NCI-H187 (cell line): ENCODE measurements at regions not wholly inside any gene's neighbourhood (a gene's known extent, or its start where the extent isn't known, plus 50 kb on each side); places are given as distances from the start of the nearest gene placed in this dataset.
"Not testable (repeated sequence)": the region's sequence is repeated elsewhere in the genome, so short reads cannot be mapped to it uniquely, and the experiment has no call there.

Experiments
- DNase-seq, 2 experiments: peaks; one replicate each; lab custom pipeline; 2025; lab: John Stamatoyannopoulos, UW

DNA sequence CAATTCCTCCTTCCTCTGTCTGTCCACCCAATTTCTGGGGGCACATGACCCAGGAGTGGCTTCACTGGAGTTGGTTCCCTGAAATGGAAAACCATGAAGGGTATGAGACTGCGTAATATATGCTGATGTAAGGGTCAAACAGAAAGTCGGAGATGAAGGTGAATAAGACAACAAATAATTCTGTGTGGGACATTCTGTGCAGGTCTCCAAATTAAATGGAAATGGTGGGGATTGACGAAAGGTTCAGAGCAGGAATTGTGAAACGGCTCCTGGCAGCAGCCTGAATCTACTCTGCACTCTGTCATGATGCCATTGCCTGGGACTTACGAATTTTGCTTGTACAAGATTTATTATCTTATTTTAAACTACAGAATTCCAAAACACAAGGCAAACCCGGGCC is 174.8 kb upstream of the RORA start:
- no peak for DNase-seq

DNA sequence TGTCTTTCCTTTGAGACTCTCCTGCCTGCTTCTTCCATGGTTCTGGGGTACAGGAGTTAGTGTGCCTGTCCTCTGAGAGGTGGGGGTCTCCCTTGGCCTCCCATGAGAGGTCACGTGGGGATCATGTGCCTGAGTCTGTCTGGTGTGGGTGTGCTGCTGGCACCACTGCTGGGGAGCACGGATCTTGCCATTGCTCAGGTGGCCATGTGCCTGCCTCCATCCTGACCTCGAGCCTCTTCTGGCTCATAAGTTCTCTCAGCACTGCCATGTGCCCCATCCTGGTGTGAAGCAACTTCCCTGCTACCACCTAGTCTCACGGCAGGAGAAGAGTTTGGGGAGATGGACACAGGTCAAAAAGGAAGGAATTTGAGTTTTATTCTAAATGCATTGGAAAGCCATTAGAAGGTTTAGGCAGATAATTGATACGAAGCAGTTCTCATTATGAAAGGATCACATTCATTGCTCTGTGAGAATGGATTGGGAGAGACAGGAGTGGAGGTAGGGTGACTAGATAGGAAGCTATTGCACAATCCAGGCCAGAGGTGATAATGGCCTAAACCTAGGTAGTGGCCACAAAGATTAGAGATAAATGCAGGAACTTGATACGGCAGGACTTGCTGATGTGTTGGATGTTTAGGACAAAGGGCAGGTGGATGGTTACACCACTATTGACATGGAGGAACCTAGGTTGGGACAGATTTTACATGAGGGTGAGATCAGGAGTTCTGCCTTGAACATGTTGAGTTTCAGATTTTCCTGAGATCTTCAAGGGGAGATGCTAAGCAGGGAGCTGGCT is 173.0 kb upstream of the RORA start:
- no peak for DNase-seq

DNA sequence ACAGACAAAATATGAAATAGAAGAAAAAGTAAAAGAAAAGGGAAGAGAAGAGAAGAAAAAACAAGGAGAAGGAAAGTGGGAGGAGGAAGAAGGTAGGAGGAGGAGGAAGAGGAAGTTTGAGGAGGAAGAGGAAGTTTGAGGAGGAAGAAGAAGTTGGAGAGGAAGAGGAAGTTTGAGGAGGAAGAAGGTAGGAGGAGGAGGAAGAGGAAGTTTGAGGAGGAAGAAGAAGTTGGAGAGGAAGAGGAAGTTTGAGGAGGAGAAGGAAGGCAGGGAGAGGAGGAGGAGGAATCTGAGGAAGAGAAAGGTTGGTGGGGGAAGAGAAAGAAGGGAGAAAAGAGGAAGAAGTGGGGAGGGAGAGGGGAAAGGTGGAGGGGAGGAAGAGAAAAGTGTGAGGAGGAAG is 169.2 kb upstream of the RORA start:
- DNase-seq: no peak

DNA sequence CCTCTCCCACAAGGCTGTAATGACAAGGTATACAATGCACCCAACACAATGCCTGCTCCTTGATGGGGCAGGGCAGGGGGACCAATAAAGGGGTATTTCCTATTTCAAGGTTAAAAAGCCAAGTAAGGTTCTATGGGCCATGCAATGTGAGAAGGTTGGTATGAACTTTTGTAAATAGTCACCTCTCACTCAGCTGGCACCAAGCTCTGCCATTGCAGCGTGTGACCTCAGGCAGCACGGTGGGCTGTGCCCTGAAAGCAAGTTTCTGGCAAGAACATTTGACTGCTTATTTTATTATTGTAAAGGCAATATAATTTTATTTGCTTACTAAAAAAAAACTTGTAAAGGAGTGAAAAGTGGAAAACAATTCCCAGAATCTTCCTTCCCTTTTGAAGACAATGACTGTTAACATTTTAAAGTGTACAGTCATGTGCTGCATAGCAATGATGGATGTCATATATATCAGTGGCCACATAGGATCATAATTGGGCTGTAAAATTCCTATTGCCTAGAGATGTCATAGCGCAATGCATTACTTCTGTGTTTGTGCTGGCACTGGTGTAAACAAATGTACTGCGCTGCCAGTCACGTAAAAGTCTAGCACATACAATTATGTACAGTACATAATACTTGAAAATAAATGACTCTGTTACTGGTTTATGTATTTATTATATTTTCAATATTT is 167.3 kb upstream of the RORA start:
- no peak for DNase-seq

DNA sequence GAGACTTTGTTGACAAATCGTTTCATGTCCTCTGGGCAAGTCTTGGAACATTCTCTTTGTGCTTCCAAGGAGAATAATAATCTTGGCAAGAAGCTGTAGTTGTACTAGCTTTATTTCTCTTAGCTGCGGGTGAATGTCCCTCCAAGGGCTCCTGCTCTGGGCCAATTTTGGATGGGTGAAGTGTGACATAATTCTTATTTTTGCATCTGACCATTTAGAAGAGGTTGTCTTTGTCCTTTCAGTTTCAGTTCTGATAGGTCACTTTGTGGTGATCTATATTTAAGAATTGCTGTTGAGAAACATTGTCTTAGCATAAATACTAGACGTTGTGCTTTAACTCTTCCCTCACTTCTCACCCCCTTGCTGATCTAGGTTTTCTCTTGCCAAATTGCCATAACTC is 164.8 kb upstream of the RORA start:
- DNase-seq: no peak

DNA sequence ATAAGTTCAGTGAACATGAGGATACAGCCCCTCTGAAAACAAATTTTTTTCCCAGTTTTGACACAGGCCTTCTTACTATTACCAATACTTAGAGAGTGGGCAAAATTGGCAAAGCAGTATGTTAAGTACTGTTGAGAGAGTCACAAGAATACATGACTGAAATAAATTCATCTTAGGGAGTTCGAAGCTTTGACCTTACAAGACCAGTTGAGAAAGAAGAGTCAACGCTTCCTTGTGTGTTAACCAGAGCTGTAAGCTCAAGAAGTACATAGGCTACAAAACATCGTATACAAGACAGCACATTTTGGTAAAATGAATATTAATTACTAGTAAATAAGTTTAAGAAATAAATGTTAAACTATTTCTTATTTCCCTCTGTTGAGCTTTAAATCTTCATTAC is 164.4 kb upstream of the RORA start:
- no peak for DNase-seq

DNA sequence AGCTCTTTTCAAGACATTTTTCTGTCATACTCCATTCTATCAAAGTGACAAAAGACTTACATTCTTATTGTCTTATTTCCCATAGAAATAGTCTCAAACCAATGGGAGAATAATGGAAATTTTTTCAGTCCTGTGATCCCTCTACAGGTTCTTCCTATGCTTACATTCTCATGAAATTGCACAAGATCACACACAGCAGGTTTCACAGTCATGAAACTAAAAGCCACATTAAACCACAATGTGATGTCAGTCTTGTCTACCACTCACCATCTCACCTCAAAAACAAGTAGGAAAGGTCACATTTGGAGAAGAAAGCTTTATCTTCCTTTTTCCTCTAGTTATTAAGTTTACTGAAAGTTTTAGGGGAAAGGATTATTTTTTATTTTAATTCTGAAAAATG is 161.0 kb upstream of the RORA start:
- no peak for DNase-seq

DNA sequence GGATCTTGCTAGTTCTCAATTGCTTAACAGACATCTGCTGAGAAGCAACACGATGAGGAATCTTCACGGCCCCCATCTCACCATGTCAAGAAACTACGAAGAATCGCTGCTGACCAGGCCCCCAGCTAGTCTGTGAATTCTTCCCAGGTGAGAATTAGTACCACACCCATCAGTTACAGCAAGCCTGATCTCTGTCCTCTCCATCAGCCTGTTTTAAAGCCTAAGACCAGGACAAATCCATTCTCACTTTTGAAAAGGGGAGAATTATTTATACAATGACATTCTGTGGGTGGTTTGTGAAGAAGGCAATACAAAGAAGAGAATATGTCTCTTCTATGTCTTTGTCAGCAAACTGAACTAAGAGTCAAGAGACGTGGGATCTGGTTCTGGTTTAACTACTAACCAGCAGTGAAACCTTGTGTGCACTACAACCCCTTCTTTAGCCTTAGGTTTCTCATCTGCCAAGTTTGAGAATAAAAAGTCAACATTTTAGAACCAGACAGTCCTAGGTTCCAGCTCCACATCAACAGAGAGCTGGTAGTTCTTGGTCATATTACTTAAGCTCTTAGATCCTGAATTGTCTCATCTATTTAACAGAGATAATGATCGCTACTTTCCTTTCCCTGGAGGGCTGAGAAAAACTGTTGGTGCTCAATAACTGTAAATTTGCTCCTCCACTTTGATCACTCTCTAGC is 160.4 kb upstream of the RORA start:
- no peak for DNase-seq

DNA sequence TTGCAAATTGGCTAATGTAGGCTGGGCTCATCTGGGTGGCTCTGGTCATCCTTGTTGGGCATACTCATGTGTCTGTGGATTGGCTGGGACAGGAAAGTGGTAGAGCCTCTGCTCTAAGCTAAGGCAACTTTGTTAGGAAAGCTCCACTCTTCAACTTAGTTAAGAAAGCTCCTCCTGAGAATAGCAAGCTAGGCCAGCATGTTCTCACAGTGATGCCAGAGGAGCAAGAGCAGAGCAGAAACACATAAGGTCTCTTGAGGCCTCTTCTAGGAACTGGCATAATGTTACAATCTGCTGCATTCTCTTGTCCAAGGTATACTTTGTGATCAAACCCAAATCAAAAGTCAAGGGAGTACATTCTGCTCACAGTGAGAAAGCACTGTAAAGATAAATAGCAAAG is 158.6 kb upstream of the RORA start:
- no peak for DNase-seq

DNA sequence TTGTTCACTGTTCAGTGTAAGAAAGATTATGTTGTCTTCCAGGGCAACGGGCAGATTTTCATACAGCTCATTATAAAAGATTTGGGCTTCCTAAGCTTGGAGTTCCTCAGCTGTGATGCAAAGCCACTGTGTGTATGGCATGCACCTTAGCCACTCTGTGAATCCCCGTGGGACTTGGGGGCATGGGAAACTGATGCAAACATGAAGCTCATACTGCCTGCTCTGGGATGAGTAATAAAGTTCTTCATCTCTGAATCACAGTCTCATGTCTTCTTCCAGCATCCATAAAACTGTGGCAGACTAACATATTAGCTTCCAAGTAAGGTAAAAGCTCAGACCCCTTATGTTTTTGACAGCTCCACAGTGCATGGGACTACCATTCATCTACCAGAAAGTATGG is 154.3 kb upstream of the RORA start:
- no peak for DNase-seq

DNA sequence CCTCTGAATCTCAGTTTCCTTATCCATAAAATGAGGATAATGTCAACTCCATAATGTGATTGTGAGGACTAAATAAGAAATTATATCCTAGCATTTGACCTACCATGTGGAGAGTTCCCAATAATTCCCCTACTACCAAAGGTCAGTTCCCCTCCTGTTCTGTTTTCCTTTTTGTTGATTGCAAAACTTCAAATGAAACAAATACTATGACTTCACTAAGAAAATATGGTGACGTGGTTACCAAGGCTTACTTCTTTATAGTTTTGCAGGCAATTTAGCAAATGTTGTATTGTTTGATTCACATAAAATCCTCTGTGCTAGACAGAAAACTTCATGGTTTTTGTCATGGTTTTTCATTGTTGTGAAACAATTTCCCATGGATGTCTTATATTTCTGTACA is 153.8 kb upstream of the RORA start:
- DNase-seq: no peak

DNA sequence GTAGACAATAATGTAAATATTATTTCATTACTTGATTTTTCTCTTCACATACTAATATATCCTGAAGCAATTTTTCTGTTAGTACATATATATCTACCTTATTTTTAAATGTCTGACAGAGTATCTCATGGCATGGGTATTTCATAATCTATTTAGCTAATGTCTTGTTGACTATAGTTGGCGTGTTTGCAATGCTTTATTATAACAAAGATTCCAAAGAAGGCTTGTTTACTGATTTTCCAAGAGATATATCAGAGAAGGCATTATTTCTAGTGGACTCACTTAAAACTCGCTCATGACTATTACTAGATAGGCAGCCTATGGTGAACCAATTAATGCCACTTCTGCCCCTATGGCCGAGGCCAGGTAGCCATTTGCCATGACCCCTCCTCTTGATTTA is 152.4 kb upstream of the RORA start:
- DNase-seq: no peak

DNA sequence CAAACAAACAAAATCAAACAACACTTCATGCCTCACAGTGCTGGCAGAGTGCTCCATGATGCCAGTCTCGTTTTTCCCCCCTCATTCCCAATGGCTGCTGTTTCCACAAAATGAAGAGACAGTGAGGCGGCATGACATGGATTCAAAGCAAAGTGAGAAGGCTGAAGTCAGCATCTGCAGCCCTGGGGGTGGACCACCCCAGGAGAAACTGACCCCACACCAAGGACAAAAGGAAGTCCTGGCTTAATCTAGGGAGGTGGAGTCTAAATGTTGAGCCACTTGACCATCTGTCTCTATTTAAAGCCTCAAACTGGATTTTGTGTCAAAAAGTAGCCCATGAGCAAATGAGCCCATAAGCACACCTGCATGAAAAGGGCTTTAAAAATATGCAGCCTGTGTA is 151.2 kb upstream of the RORA start:
- no peak for DNase-seq

DNA sequence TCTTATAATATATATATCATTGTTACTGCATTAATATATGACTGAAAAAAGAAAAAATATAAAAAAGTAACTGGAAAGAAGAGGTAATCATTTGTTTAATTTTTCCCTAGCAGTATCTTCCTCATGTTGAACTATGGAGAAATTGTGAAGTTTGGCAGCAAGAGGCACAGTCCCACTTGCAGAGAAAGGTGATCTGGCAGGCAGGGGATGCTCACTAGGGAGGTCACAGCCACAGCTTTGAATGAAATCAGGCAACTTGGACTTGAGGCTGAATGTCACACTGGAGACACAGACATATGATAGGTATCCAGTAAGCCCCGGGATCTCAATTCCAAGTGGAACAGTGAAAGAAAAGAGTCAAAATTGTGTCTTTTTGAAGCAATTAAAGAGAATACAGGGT is 149.9 kb upstream of the RORA start:
- DNase-seq: no peak

DNA sequence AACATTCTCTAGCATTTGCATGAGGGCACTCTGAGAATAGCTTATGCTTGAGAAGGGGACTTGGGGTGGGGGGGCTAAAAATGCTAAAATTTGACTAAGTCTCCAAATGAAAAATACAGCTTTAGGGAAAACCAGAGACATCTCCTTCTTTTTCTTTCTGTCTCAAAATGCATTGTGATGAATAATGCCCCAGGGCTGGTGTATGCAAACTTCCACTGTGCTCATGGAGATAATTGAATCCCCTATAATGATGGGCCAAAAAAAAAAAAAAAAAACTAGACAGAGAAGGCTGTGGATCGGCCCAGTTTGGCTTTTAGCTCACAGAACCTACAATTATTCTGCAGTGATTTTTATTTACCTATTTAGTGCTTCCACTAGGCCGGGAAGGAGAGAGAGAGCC is 147.9 kb upstream of the RORA start:
- no peak for DNase-seq

DNA sequence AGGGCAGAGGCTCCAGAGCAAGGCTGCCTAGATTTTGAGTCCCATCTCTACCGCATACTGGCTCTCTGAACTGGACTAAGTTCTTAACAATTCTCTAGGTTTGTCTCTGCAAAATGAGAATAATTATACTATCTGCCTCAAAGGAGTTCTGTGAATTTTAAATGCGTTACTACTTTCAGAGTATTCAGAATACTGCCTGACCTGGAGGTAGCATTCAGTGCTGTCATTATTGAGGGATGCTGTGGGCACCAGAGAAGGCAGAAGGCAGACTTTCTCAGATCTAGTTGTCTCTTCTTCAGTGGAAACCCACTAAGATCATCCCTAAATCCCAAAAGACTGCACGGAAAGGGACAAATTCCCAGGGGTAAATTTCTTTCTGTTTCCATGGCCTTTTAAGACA is 147.4 kb upstream of the RORA start:
- no peak for DNase-seq

DNA sequence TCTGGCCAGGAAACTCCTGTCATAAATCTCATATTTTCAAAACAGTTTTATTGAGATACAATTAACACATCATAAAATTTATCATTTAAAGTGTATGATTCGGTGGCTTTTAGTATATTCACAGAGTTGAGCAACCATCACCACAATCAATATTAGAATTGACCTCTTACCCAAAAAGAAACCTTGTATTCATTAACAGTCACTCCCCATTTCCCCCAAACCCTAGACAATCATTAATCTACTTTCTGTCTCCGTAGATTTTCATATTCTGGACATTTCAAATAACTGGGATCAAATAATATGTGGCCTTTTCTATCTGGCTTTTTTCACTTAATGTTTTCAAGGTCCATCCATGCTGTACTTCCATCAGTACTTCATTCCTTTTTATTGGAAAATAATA is 145.7 kb upstream of the RORA start:
- no peak for DNase-seq

DNA sequence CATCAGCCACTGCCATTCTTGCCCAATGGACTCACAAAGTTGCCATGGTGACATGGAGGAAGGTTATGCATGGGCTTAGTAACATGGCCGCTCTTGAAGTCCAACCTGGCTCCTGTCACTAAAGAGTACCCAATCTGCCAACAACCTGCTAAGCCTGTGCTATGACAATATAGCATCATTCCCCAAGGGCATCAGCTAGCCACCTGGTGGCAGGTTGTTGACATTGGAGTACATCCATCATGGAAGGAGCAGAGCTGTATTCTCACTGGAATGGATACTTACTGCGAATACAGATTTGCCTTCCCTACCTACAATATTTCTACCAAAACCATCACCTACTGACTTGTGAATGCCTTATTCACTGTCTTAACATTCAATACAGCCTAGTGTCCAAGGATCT is 138.9 kb upstream of the RORA start:
- DNase-seq: no peak

DNA sequence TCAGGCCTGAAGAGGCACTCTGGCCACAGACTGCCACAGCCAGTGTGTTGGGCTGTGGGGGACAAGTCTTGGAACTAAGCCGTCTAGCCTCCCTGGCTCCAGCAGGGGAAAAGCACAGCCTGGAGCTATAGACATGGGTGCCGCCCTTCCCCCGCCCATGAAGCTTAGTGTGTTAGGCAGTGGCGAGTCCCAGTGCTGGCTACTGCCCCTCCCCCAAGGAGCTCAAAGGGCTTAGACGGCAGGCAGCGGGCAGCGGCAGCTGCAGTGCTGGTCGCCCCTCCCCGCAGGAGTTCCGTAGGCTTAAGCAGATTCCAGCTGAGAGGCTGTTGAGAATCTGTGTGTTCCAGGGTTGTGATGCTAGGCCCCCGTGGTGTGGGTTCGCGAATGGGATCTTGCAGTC is 135.8 kb upstream of the RORA start:
- no peak for DNase-seq

DNA sequence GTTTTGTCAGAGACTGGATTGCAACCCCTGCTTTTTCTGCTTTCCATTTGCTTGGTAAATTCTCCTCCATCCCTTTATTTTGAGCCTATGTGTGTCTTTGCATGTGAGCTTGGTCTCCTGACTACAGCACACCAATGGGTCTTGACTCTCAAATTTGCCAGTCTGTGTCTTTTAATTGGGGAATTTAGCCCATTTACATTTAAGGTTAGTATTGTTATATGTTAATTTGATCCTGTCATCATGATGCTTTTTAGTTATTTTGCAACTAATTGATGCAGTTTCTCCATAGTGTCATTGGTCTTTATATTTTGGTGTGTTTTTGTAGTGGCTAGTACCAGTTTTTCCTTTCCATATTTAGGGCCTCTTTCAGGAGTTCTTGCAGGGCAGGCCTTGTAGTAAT is 133.8 kb upstream of the RORA start:
- not testable (repeated sequence) for DNase-seq

DNA sequence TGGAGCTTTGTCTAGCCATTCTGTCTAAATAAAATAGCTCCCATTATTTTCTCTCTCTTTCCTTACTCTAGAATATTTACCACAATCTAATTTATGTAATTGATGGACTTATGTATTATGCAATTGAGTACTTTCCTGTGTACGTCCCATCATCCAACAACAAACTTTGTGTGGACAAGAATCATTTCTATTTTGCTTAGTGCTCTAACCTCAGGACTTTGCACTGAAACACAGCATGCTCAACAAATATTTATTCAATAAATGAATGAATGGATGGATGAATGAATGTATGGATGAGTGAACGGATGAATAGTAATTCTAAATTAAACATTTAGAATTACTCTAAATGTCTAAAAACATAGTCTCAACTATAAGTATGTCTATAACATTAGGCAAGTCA is 115.2 kb upstream of the RORA start:
- no peak for DNase-seq

DNA sequence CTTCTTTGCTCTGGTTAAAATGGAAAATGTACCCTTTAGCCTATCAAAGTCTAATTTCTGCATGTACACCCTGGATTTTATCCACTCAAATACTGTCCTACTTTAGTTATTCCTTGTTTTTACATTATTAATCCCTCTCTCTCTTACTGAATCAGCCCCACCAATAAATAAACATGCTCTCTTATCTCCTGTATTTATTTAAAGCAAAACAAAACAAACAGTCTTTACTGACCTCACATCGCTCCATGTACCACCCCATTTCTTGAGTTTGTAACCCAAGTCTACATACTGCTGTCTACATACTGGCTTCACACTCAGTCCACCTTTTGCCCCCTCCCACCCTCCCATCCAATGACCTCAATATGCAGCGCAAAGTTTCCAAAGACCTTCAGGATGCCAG is 113.3 kb upstream of the RORA start:
- DNase-seq: no peak

DNA sequence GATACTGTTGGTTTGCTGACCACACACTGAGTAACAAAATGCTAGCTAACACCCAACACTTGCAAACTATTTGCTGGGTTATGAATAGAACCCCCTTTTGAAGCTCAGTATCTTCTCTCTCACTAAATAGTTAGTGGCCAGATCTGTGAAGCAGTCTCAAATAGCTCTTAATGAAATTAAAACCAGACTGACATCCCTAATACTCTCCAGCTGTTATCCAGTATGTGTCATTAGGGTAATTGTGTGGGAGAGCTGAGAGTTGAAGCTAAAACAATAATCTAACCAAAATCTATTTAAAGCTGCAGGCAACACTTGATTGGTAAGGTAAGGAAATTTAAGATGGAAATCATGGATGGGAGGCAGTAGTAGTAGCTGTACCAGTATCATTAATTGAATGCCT is 110.4 kb upstream of the RORA start:
- DNase-seq: no peak
